HEK293T (cell line): ENCODE measurements at regions not wholly inside any gene's neighbourhood (a gene's known extent, or its start where the extent isn't known, plus 50 kb on each side); places are given as distances from the start of the nearest gene placed in this dataset.

Source experiments
- ARNT ChIP-seq: fragments of 450-650 bp; IDR thresholded peaks from 2 replicates; pipeline ENCODE4 v1.6.1; 2017; ENCODE audit warnings: mild to moderate bottlenecking
- BHLHE40 ChIP-seq: fragments of 450-650 bp; IDR thresholded peaks from 2 replicates; pipeline ENCODE4 v1.6.1; 2016; ENCODE audit warnings: mild to moderate bottlenecking, moderate library complexity, borderline replicate concordance
- FOXA1 ChIP-seq: fragments of 450-650 bp; IDR thresholded peaks from 2 replicates; pipeline ENCODE4 v1.6.1; 2016; ENCODE audit warnings: mild to moderate bottlenecking
- FOXK2 ChIP-seq: fragments of 450-650 bp; IDR thresholded peaks from 2 replicates; pipeline ENCODE4 v1.6.1; 2016; ENCODE audit warnings: mild to moderate bottlenecking
- FOXM1 ChIP-seq: fragments of 450-650 bp; IDR thresholded peaks from 2 replicates; pipeline ENCODE4 v1.6.1; 2017; ENCODE audit warnings: mild to moderate bottlenecking, borderline replicate concordance
- HDGF ChIP-seq: fragments of 450-650 bp; IDR thresholded peaks from 2 replicates; pipeline ENCODE4 v1.6.1; 2017; ENCODE audit warnings: antibody characterized with exemption, borderline replicate concordance
- LEF1 ChIP-seq: fragments of 450-650 bp; IDR thresholded peaks from 2 replicates; pipeline ENCODE4 v1.6.1; 2017; ENCODE audit warnings: mild to moderate bottlenecking, borderline replicate concordance
- NFRKB ChIP-seq: fragments of 450-650 bp; IDR thresholded peaks from 2 replicates; pipeline ENCODE4 v1.6.1; 2016; ENCODE audit warnings: mild to moderate bottlenecking, moderate library complexity
- SP1 ChIP-seq: fragments of 450-650 bp; IDR thresholded peaks from 2 replicates; pipeline ENCODE4 v1.6.1; 2017
- SUZ12 ChIP-seq: fragments of 450-650 bp; IDR thresholded peaks from 2 replicates; pipeline ENCODE4 v1.6.1; 2016; ENCODE audit warnings: mild to moderate bottlenecking
- TARDBP ChIP-seq: fragments of 450-650 bp; IDR thresholded peaks from 2 replicates; pipeline ENCODE4 v1.6.1; 2016
- ZNF384 ChIP-seq: fragments of 450-650 bp; IDR thresholded peaks from 2 replicates; pipeline ENCODE4 v1.6.1; 2016

GRCh38 chr4:62531731-62532130, 1331.6 kb downstream of the ADGRL3 start:
- TF ChIP-seq FOXA1, result no peak
- TF ChIP-seq NFRKB, result no peak
- TF ChIP-seq BHLHE40, result no peak
- TF ChIP-seq LEF1, result no peak
- TF ChIP-seq SP1, result no peak
- no peak for TF ChIP-seq ZNF384
- TF ChIP-seq TARDBP, result no peak
- no peak for TF ChIP-seq HDGF
- no peak for TF ChIP-seq FOXM1
- no peak for TF ChIP-seq FOXK2
- no peak for TF ChIP-seq SUZ12
- TF ChIP-seq ARNT, result no peak
